Gastrocnemius medialis (tissue), 4 donors: ENCODE measurements at regions not wholly inside any gene's neighbourhood (a gene's known extent, or its start where the extent isn't known, plus 50 kb on each side); places are given as distances from the start of the nearest gene placed in this dataset.

Source experiments
- CTCF ChIP-seq, 5 experiments: fragments of 450-650 bp in 3 of 5; fragments of 200-600 bp in 2 of 5; sonication (generic) in 2 of 5; IDR thresholded peaks in 4 of 5; conservative IDR thresholded peaks in 1 of 5; 1 replicate in 4 of 5; 2 replicates in 1 of 5; pipeline ENCODE4 v1.5.1; 2016 to 2019; ENCODE audit warnings: antibody characterized with exemption in 5 of 5, mild to moderate bottlenecking in 3 of 5, moderate library complexity in 3 of 5
- POLR2A ChIP-seq, 2 donors: fragments of 450-650 bp; IDR thresholded peaks; one replicate each; pipeline ENCODE4 v1.6.1; 2017; ENCODE audit warnings: antibody characterized with exemption in 2 of 2, mild to moderate bottlenecking in 2 of 2, moderate library complexity in 2 of 2

DNA sequence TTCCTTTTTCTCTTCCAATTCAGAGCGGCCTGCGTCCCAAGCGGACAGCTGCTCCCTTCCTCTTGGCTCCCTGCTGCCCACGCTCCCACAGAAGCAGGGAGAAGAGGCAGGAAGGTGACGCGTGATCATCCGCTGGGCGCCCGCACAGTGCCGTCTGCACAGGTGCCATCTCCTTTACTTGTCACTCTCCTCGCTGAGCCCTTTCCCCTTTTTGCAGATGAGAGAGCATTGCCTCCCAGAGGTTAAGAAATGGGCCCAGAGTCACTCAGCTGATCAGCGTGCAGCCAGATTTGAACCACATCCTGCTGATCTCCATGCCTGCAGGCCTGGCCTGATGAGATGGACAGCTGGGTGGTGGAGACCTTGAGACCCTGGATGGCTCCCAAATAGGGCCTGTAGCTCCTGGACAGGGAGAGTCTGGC, 299.8 kb downstream of the SEC14L1 start:
- TF ChIP-seq CTCF (IDR thresholded peaks at IDR 0.05 in 4 of 5, conservative IDR thresholded peaks at IDR 0.05 in 1 of 5), result no peak
- TF ChIP-seq POLR2A (IDR thresholded peaks at IDR 0.05), result no peak
